Activated CD8-positive, alpha-beta memory T cell treated with anti-CD3 and anti-CD28 coated beads for 1 hour (primary cell): ENCODE measurements at regions not wholly inside any gene's neighbourhood (a gene's known extent, or its start where the extent isn't known, plus 50 kb on each side); places are given as distances from the start of the nearest gene placed in this dataset.
"Not testable (repeated sequence)": the region's sequence is repeated elsewhere in the genome, so short reads cannot be mapped to it uniquely, and the experiment has no call there.

ENCODE experiments used
- DNase-seq, 2 donors: peaks; one replicate each; pipeline ENCODE4 v3.0.0-alpha.2; 2020; ENCODE audit warnings: low read depth in 1 of 2; ENCODE audit errors: extremely low read depth in 1 of 2

- no peak for DNase-seq
Observed at GRCh38 chr1:117702654-117703053, 96.8 kb downstream of the TENT5C start.

GRCh38 chr1:117707371-117707770, 101.5 kb downstream of the TENT5C start:
- DNase-seq, result no peak

GRCh38 chr1:117708323-117709248, 102.7 kb downstream of the TENT5C start:
- DNase-seq, result no peak

GRCh38 chr1:117709249-117709691, 103.4 kb downstream of the TENT5C start:
- no peak for DNase-seq

DNA sequence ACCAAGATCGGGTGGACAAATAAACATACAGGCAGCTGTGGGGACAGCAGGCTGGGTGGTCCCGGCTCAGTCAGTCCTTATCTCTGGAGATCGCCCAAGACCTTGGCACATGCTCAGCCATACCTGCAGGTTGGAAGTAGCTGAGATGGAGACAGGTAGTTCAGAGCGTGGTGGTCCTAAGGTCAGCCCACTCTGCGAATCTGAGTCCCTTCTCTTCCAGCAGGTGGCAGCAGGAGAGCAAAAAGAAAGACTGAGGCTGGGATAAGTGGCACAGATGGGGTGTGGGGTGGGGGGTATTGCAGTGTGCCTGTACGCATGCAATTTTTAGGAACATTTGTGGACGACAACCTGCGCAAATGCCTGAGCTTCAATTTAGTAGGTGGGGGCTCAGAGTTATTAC, 104.9 kb downstream of the TENT5C start:
- DNase-seq, result no peak

DNA sequence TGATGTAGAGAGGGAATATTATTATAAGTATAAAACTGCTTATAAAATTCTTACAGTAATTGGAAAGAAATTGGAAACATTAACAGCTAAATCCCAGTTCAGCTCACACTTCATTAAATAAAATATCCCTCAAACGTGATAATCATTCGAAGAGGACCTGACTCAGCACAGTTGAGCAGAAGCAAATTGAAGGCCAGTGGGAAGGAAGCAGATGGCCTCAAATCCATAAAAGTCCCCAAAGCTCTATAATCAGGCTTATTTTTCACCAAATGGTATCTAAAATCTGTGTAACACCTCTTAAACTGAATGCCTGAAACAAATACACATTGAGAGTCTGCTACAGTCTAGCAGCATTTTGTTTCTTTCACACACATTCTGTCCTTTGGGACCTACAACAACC, 106.8 kb downstream of the TENT5C start:
- no peak for DNase-seq

DNA sequence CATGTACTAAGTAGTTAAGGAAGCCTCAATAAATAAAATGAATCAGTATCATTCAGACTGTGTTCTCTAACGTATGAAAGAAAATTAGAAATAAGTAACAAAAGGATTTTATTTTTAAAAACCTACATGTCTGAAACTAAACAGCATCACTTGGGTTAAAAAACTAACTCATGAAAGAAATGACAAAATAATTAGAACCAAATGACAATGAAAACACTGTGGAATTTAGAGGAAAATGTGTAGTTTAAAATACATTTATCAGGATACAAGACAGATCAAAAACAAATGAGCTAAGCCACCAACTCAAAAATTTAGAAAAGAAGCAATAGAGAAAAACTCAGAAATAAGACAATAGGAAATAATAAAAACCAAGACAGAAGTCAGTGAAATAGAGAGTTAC, 108.7 kb downstream of the TENT5C start:
- no peak for DNase-seq

GRCh38 chr1:117716030-117716429, 110.2 kb downstream of the TENT5C start:
- not testable (repeated sequence) for DNase-seq

GRCh38 chr1:117717980-117718379, 112.1 kb downstream of the TENT5C start:
- not testable (repeated sequence) for DNase-seq

- DNase-seq, result not testable (repeated sequence)
Observed at GRCh38 chr1:117718596-117718995, 112.7 kb downstream of the TENT5C start.

DNA sequence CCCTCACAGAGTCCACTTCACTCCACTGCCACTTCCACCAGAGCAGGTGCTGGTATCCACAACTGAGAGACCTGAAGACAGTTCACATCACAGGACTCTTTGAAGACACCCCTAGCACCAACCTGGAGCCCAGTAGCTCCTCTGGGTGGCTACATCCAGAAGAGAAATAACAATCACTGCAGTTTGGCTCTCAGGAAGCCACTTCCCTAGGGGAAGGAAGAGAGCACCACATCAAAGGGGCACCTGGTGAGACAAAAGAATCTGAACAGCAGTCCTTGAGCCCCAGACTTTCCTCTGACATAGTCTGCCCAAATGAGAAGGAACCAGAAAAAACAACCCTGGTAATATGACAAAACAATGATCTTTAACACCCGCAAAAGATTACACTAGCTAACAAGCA, 113.2 kb downstream of the TENT5C start:
- DNase-seq, result no peak

- no peak for DNase-seq
Observed at GRCh38 chr1:117732065-117732797, 126.4 kb downstream of the TENT5C start.

DNA sequence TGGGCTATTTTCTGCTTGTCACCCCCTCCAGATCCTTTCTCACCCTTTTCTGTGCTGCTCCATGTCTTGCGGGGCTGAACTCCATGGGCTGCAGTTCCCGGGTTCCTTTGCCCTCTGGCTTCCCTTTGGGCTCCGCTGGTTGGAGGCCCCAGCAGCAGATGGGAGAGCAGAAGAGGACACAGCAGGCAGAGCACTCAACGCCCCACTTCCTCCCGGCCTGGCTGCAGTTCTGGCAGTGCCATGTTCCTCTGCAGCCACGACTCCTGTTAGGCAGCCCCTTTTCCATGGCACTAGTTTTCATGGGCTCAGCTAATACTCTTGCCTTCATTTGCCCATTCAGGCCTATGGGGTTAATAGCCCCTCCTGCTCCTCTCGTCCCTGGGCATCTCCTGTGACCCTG, 127.1 kb downstream of the TENT5C start:
- no peak for DNase-seq

- DNase-seq, result no peak
Observed at GRCh38 chr1:117734403-117734802, 128.6 kb downstream of the TENT5C start.

DNA sequence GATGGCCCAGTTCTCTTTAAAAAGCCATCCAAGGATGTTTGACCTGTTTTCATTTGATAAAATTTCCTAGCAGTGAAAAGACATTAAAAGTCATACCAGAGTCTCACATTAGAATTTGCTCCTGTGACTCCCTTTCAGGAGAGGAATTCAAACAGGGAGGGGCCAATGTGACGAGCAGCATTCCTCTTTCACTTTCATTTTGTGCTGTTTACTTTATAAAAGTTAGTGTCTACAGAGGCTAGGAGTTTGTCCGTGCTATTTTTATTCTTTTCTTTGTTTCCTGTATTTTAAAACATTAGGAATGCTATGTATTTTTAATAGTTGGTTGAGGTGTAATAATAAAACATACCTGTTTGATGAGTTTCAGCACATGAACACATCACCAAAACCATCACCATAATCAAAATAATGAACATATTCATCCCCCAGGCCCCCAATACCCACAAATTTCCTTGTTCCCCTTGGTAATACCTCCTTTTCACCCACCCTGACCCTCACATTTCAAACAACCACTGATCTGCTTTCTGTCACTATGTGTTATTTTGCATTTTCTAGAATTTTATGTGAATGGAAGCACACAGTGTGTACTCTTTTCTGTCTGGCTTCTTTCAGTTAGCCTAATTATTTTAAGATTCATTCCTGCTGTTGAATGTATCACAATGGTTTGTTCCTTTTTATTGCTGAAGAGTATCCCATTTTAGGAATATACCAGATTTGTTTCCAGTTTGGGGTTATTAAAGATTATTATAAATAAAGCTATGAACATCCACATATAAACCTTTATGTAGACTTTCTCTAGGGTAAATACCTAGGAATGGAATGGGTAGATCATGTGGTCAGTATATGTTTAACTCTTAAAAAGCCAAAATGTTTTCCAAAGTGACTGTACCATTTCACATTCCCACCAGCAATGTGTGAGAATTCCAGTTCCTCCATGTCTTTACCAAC, 129.5 kb downstream of the TENT5C start:
- DNase-seq, result no peak

DNA sequence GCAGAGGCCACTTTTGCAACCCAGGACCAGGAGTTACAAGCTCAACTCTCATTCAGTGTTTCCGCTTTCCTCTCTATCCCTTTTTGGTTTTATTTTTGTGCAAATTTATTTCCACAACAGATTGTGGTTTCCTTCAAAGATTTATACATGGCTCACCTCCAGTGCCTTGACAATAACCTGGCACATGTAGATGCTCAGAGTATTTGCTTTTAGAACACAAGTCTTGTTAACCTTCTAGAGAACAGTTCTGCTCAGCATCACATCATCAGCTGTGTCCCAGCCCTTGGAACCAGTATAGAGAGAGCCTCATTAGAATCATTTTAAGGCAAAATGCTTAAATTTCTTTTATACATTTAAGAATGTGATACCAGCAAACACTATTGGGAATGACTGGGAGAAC, 133.7 kb downstream of the TENT5C start:
- DNase-seq, result no peak

GRCh38 chr1:117740496-117740895, 134.6 kb downstream of the TENT5C start:
- DNase-seq, result no peak

- DNase-seq, result not testable (repeated sequence)
Observed at GRCh38 chr1:117746565-117746964, 140.7 kb downstream of the TENT5C start.

DNA sequence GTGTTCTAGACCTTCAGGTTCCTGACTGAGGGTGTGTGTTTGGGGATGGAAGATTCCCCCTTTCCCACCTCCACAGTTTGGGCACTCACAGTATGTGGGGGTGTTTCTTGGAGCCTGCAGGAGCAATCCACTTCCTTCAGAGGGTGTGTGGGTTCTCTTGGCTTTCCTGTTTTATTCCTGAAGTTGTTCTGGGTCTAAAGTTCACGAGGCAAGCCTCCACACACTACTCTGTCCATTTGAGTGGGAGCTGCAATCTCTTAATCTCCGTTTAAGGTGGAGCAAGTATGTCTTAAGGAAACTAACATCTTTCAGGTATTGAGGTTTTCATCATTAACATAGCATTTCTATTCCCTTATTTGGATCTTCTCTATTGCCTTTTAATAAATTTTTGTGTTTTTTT, 141.8 kb downstream of the TENT5C start:
- no peak for DNase-seq

- DNase-seq, result no peak
Observed at GRCh38 chr1:117751321-117751720, 145.5 kb downstream of the TENT5C start.

DNA sequence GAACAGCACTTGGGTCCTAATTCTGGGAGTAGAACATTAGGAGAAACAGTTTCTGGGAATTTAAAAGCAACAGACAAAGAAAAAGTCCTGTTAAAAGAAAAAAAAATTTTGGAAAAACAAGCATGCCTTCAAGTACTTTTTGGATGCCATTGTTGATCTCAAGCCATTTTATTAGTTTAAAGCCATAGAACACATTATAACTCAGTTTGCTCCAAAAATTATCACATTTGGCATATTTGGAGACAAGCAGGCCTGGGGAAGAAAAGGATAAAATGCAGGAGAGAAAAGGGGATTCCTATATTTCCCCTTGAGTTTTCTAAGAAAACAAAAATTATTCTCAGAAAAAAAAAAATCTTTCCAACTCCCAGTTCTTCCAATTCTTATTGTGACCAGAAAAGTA, 146.8 kb downstream of the TENT5C start:
- DNase-seq, result no peak
